Amniotic stem cell (primary cell): ENCODE measurements at regions not wholly inside any gene's neighbourhood (a gene's known extent, or its start where the extent isn't known, plus 50 kb on each side); places are given as distances from the start of the nearest gene placed in this dataset.
"Not testable (repeated sequence)": the region's sequence is repeated elsewhere in the genome, so short reads cannot be mapped to it uniquely, and the experiment has no call there.

Experiments
- DNase-seq: peaks from one replicate; lab custom pipeline; 2025; lab: John Stamatoyannopoulos, UW

DNA sequence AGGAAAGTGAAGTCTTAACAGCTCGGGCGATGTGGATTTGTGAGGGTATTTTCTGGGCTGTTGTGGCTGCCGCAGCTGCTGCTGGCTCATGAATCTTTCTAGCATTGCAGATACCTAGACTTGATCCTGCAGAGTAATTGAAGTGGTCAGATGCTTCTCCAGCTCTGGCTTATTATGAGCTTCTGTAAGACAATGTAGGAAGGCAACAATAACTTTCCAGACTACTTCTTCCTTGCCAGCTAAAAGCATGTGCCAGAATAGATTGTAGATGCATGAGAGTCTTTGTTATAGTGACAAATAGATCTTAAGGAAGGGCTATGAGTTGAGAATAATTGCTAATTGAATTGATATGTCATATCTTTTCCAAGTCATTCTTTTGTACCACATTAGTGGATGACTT, 461.4 kb upstream of the POT1 start:
- no peak for DNase-seq

DNA sequence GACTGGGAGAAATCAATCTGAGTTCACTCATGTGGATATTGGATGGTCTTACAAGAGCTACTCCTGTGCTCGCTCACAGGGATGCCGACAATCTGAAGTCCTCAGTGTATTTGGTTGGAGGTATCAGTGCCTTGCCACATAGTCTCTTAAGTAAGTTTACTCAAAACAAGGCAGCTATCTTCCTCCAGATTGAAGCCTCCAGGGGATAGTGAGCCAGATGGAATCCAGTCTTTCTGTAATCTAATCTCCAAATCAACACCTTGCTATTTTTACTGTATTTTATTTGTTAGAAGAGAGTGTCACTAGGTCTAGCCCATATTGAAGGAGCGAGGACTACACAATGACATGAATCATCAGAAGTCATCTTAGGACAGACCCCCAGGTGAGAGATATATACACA, 456.6 kb upstream of the POT1 start:
- DNase-seq, result no peak

DNA sequence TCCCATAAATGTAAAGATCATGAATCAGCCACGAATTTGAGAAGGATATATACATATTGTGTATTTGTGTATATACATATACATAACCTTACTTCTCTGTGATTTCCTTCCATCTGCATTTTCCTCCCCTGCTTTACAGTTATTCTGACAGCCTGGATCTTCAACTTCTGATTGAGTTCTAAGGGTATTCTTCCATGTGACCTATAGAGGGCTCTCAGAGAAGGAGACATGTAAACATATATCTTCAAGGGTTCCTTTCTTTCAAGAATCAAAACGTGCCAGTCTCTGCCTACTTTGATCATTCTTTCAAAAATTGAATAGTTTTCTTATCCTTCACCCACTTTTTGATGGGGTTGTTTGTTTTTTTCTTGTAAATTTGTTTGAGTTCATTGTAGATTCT, 453.7 kb upstream of the POT1 start:
- DNase-seq, result no peak

- DNase-seq, result no peak
Observed at GRCh38 chr7:125382401-125382800, 452.8 kb upstream of the POT1 start.

- no peak for DNase-seq
Observed at GRCh38 chr7:125375942-125376341, 446.3 kb upstream of the POT1 start.

DNA sequence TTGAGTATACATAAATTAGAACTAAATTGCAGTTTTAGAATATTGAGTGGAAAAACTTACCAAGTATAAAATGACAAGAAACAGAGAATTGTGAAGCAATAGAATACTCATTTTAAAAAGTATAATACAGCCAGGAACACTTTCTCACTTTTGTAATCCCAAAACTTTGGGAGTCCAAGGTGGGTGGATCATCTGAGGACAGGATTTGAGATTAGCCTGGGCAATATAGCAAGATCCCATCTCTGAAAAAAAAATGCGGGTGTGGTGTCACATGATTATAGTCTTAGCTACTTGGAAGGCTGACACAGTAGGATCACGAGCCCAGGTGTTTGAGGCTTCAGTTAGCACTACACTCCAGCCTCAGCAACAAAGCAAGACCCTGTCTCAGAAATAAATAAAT, 440.9 kb upstream of the POT1 start:
- DNase-seq, result no peak

DNA sequence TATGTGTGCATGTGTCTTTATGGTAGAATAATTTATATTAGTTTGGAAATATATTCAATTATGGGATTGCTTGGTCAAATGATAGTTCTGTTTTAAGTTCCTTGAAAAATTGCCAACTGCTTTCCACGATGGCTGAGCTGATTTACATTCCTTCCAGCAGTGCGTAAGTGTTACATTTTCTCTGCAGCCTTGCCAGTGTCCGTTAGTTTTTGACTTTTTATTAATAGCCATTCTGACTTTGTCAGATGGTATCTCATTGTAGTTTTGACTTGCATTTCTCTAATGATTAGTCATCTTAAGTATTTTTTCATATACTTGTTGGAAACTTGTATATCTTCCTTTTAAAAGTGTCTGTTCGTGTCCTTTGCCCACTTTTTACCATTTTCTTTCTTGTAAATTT, 434.2 kb upstream of the POT1 start:
- DNase-seq, result no peak

GRCh38 chr7:125358551-125359167, 429.0 kb upstream of the POT1 start:
- DNase-seq, result no peak

DNA sequence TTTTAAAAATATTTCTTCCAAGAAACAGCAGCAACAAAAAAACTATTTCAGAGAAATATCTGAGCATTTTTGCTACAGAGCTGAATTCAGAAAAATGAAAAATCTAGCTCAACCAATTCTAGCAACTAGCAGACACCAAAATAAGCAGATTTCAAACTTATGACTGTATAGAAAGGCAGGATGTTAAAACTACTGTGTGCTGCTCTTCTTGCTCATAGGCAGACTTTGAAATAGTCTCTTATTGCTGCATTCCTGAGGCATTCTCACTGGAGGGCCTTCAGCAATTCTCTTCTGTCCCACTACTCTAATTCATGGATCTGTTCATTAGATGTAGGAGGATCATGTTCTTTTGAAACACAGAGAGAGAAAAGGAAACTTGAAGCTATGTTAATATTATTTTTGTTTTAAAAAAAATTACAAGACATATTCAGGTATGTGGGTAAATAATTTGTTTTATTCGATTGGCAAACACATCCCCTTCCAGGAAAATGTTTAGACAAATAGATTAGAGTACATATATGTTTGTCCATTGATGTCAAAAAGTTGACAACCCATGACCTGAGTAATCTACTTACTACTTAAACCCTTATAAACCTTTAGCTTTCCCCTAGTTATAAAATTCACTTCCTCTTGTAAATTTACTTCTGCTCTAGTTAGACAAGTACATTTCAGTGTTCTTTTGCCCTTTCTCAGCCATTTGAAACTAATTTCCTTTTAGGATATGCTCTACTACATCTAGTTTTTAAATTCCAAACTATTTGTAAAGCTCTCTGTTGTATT, 428.2 kb upstream of the POT1 start:
- DNase-seq, result no peak

DNA sequence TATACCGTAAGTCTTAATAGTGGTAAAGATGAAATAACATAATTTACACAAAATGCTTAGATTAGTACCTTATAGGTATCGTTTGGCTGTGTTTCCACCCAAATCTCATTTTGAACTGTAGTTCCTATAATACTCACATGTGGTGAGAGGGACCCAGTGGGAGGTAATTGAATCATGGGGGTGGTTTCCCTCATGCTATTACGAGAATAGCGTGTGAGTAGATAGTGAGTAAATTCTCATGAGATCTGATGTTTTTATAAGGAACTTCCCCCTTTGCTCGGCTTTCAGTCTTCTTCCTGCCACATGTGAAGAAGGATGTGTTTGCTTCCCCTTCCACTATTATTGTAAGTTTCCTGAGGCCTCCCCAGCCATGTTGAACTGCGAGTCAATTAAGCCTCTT, 426.3 kb upstream of the POT1 start:
- no peak for DNase-seq

GRCh38 chr7:125347269-125347668, 417.6 kb upstream of the POT1 start:
- no peak for DNase-seq

GRCh38 chr7:125338110-125338509, 408.5 kb upstream of the POT1 start:
- no peak for DNase-seq

GRCh38 chr7:125336326-125336725, 406.7 kb upstream of the POT1 start:
- DNase-seq, result no peak

GRCh38 chr7:125326666-125327255, 397.1 kb upstream of the POT1 start:
- no peak for DNase-seq

DNA sequence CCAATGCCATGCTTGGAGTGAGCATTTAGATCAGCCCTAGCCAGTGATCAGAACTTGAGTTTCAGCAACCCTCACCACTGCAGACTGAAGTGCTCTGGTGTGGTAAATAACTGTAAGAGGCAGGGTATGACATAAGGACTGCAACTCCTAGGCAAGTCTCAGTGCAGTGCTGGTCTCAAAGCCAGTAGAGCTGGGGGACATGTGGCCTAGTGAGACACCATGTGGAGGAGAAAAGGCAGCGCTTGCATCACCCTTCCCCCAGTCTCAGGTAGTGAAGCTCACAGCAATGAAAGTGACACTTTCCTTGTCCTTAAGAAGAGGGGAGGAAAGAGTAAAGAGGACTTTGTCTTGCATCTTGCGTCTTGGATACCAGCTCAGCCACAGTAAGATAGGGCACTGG, 386.8 kb upstream of the POT1 start:
- no peak for DNase-seq

GRCh38 chr7:125299003-125299765, 369.6 kb upstream of the POT1 start:
- no peak for DNase-seq

DNA sequence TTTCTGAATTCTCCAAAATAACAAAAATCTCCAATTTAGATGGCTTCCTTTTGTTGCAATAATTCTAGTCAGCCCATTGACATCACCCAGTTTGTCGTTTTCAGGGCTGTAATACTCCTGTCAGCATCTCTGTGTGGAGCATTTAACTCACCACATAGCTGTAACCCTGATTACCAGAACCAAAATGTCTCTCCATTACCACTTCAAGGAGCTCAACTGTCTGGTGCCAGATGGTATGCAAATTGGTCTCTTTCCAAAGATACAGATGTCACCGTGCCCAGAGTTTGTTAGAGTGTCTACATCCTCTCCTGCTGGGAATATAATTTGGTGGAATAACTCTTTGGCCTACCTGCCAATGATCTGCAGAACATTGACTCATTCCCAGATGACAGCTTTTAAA, 350.3 kb upstream of the POT1 start:
- DNase-seq, result no peak

DNA sequence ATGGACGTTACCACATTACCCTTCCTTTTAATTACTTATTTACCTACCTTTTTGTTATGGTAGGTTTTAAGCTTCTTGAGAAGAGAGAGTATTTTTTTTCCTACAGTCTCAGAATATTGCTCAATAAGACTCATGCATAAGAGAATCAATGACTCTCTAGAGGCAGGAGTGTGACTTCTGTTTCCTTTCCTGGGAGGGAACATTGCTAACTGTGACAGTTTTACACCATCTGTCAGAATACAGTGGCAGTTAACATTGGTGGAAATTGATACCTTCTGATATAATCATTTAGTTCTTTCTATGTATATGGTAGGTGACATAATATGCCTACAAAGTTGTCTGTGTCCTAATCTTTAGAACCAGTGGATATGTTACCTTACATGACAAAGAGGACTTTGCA, 348.7 kb upstream of the POT1 start:
- no peak for DNase-seq

DNA sequence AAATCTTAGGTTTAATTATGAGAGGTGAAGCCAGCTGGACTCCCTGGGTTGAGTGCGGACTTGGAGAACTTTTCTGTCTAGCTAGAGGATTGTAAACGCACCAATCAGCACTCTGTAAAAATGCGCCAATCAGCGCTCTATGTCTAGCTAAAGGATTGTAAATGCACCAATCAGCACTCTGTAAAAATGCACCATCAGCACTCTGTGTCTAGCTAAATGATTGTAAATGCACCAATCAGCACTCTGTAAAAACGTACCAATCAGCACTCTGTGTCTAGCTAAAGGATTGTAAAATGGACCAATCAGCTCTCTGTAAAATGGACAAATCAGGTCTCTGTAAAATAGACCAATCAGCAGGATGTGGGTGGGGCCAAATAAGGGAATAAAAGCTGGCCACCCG, 345.1 kb upstream of the POT1 start:
- not testable (repeated sequence) for DNase-seq

DNA sequence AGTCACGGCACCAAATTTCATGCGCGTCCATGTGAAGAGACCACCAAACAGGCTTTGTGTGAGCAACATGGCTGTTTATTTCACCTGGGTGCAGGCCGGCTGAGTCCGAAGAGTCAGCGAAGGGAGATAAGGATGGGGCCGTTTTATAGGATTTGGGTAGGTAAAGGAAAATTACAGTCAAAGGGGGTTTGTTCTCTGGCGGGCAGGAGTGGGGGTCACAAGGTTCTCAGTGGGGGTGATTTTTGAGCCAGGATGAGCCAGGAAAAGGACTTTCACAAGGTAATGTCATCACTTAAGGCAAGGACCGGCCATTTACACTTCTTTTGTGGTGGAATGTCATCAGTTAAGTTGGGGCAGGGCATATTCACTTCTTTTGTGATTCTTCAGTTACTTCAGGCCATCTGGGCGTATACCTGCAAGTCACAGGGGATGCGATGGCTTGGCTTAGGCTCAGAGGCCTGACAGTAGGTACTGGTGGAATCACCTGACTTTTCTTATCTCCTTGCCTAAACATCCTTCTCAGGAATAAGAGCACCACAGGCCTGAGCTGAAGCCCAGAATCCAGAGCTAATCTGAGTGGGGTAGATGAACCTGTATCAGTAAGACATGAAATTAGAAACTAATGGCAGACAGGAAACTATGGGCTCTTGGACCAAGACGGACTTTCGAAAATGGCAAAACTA, 334.7 kb upstream of the POT1 start:
- DNase-seq, result not testable (repeated sequence)

DNA sequence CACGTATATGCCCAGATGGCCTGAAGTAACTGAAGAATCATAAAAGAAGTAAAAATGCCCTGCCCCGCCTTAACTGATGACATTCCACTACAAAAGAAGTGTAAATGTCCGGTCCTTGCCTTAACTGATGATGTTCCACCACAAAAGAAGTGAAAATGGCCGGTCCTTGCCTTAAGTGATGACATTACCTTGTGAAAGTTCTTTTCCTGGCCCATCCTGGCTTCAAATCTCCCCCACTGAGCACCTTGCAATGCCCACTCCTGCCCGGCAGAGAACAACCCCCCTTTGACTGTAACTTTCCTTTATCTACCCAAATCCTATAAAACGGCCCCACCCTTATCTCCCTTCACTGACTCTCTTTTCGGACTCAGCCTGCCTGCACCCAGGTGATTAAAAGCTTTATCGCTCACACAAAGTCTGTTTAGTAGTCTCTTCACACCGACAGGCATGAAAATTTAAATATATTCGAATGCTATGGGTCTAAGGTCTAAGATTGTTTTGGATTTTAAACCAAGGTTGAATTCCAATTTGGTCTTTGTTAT, 329.3 kb upstream of the POT1 start:
- not testable (repeated sequence) for DNase-seq

DNA sequence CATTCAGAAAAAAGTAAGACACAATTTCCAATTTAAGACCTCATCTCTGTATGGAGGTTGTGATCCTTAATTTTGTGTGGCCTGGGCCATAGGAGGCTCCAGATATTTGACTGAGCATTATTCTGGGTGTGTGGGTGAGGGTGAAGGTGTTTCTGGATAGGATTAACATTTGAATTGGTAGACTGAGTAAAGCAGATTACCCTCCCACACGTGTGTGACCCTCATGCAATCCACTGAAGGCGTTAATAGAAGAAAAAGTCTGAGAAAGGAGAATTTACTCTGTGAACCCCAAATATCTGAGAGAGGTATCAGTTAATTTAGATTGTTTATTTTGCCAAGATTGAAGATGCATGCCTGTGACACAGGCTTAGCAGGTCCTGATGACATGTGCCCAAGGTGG, 328.0 kb upstream of the POT1 start:
- DNase-seq, result no peak
